ENCODE measurements at regions not wholly inside any gene's neighbourhood (a gene's known extent, or its start where the extent isn't known, plus 50 kb on each side); places are given as distances from the start of the nearest gene placed in this dataset.

- TF ChIP-seq CTCF (IDR thresholded peaks at IDR 0.05) (no peak), POLR2A (IDR thresholded peaks at IDR 0.05) (no peak)
Observed at GRCh38 chr6:134740027-134740373, 209.9 kb downstream of the ALDH8A1 start.
